Cardiac fibroblast (primary cell): ENCODE measurements at regions not wholly inside any gene's neighbourhood (a gene's known extent, or its start where the extent isn't known, plus 50 kb on each side); places are given as distances from the start of the nearest gene placed in this dataset.

ENCODE experiments used
- DNase-seq, 2 donors: peaks; one replicate each; pipeline versions ENCODE4 v3.0.0 to v3.0.0-alpha.2; 2010; ENCODE audit warnings: low read depth in 2 of 2
- H3K4me3 ChIP-seq, 2 donors: replicated peaks in 1 of 2; 1 replicate in 1 of 2; 2 replicates in 1 of 2; pipeline ENCODE4 v1.5.1; 2011; ENCODE audit warnings: low read depth in 2 of 2, low read length in 2 of 2, mild to moderate bottlenecking in 2 of 2, moderate library complexity in 1 of 2
- CTCF ChIP-seq: IDR thresholded peaks from one replicate; pipeline ENCODE4 v1.5.1; 2011; ENCODE audit warnings: low read depth, mild to moderate bottlenecking, low read length, inconsistent platforms

DNA sequence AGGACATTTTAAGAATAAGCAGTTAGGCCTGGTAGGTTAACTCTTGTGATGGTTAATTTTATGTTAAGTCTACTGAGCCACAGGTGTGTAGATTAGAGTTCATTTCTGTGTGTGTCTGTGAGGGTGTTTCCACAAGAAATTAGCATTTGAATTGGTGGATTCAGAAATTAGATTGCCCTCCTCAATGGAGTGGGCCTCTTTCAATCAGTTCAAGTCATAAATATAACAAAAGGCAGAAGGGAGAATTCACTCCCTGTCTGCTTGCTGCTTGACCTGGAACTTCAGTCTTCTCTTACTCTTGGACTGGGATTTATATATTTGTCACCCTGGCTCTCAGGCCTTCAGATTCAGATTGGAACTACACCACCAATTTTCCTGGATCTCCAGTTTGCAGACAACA is 55.3 kb upstream of the POM121L12 start:
- no peak for DNase-seq
- H3K4me3 ChIP-seq = no peak overlapping the region
- no peak for TF ChIP-seq CTCF

DNA sequence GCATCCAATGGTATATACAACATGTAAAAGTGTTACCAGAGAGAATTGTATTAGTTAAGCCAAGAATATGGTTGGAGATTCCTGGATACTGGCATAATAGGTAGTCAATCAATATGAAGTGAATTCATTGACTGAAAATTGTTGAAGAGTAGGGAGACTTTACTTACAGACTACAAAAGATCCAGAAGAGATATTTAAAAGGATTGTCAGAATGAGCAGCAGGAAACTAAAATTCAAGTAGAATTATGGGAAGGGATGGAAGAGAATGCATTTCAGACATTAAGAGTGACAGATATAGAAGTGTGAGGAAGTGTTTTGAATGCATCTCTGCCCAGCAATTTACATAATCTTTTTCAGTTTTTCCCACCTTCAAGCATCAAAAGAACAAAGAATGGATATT is 62.3 kb upstream of the POM121L12 start:
- no peak for TF ChIP-seq CTCF
- no peak for DNase-seq
- H3K4me3 ChIP-seq = no peak overlapping the region

- H3K4me3 ChIP-seq = no peak overlapping the region
- no peak for DNase-seq
- TF ChIP-seq CTCF = no peak
Measured at GRCh38 chr7:52962402-52963076, 72.9 kb upstream of the POM121L12 start.

GRCh38 chr7:52961084-52961483 is 74.3 kb upstream of the POM121L12 start:
- DNase-seq = no peak
- TF ChIP-seq CTCF = no peak

GRCh38 chr7:52959878-52960660 is 75.4 kb upstream of the POM121L12 start:
- no peak overlapping the region for H3K4me3 ChIP-seq
- DNase-seq = no peak
- no peak for TF ChIP-seq CTCF

More at GRCh38 chr7:52961084-52961483, 74.3 kb upstream of the POM121L12 start:
- H3K4me3 ChIP-seq = no peak overlapping the region

- DNase-seq = no peak
- TF ChIP-seq CTCF = no peak
- H3K4me3 ChIP-seq = no peak overlapping the region
Measured at GRCh38 chr7:52959336-52959735, 76.1 kb upstream of the POM121L12 start.
